ENCODE measurements at regions not wholly inside any gene's neighbourhood (a gene's known extent, or its start where the extent isn't known, plus 50 kb on each side); places are given as distances from the start of the nearest gene placed in this dataset.

DNA sequence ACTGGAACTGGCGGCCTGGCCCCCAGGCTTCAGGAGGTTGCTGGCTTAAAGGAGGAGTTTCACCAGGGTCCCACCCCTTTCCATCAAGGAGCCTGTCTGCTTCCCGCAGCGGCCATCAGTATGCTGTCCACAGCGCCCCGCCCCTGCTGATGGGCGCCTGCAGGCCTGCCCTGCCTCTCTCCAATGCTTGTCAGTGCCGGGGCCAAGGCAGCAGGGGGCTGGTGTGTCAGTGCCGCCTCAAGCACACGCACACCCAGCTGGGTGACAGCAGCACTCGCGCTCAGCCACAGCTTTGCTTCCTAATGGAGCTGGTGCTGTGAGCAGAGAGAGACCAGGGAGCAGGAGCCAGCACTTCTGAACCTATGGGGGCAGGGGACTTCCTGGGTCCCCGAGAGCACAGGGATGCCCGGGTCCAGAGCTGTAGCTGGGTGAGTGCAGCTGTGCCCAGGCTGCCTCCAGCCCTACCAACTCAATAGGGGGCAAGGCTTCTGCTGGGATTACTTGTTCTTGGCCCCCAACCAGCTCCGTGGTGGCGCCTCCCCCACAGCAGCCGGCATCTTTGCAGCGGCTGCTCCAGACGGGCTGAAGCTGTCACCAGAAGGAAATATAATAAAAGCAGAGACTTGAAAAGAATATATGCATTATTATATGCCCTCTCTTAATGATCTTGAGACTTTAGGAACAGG, 377.2 kb upstream of the LRATD1 start:
- H3K9me2 ChIP-seq (ENCODE audit: insufficient read depth) = 0 out of 2 replicates have a peak, but pooled peaks cover 7% of the 10 kb centered on the region
- Mint-ChIP-seq H3K27me3 (ENCODE audit: insufficient read depth, low read depth, poor library complexity) (no peaks in the 10 kb centered on the region), H3K27ac (no peak overlapping the region), H3K9me3 (peaks cover 4% of the 10 kb centered on the region; the same call in 1 of the 3 replicates), H3K36me3 (ENCODE audit: low read depth) (no peaks in the 10 kb centered on the region), H3K4me1 (peaks cover 5% of the 10 kb centered on the region), H3K4me3 (no peak overlapping the region)
- DNase-seq (ENCODE audit: low spot score) (peak; percentile 59), ATAC-seq (peak; percentile 84)
- no peak overlapping the region for H3K27ac ChIP-seq (ENCODE audit: low read depth)
- 0 out of 2 replicates have a peak overlapping the region, but pooled peaks have one; percentile 44 for H2AFZ ChIP-seq
- no peaks in the 10 kb centered on the region for H4K20me1 ChIP-seq (replicated peaks; ENCODE audit: insufficient read depth)
- no peaks in the 10 kb centered on the region for H3K36me3 ChIP-seq (ENCODE audit: insufficient read depth)
- no peak overlapping the region for H3K4me3 ChIP-seq
- no peak overlapping the region for H3K4me2 ChIP-seq
- no peaks in the 10 kb centered on the region for H3K4me1 ChIP-seq (ENCODE audit: insufficient read depth)
- TF ChIP-seq NANOG (IDR thresholded peaks at IDR 0.05; ENCODE audit: borderline replicate concordance) (no peak), JUNB (IDR thresholded peaks at IDR 0.05; ENCODE audit: unreplicated experiment) (no peak), POLR2AphosphoS5 (IDR thresholded peaks at IDR 0.05; ENCODE audit: low read depth) (no peak), EZH2 (IDR thresholded peaks at IDR 0.05; ENCODE audit: low read depth, unreplicated experiment) (no peak), EZH2phosphoT487 (IDR thresholded peaks at IDR 0.05; ENCODE audit: unreplicated experiment) (no peak), CTCF (conservative IDR thresholded peaks at IDR 0.05; ENCODE audit: low read depth in 2 of 2) (no peak), ZNF114 (CRISPR knock-in tag; IDR thresholded peaks at IDR 0.05) (no peak), STAT1 (IDR thresholded peaks at IDR 0.05; ENCODE audit: unreplicated experiment) (no peak), CREB1 (CRISPR knock-in tag; IDR thresholded peaks at IDR 0.05; ENCODE audit: low read depth) (no peak)
- TF ChIP-seq, protein P1, sequence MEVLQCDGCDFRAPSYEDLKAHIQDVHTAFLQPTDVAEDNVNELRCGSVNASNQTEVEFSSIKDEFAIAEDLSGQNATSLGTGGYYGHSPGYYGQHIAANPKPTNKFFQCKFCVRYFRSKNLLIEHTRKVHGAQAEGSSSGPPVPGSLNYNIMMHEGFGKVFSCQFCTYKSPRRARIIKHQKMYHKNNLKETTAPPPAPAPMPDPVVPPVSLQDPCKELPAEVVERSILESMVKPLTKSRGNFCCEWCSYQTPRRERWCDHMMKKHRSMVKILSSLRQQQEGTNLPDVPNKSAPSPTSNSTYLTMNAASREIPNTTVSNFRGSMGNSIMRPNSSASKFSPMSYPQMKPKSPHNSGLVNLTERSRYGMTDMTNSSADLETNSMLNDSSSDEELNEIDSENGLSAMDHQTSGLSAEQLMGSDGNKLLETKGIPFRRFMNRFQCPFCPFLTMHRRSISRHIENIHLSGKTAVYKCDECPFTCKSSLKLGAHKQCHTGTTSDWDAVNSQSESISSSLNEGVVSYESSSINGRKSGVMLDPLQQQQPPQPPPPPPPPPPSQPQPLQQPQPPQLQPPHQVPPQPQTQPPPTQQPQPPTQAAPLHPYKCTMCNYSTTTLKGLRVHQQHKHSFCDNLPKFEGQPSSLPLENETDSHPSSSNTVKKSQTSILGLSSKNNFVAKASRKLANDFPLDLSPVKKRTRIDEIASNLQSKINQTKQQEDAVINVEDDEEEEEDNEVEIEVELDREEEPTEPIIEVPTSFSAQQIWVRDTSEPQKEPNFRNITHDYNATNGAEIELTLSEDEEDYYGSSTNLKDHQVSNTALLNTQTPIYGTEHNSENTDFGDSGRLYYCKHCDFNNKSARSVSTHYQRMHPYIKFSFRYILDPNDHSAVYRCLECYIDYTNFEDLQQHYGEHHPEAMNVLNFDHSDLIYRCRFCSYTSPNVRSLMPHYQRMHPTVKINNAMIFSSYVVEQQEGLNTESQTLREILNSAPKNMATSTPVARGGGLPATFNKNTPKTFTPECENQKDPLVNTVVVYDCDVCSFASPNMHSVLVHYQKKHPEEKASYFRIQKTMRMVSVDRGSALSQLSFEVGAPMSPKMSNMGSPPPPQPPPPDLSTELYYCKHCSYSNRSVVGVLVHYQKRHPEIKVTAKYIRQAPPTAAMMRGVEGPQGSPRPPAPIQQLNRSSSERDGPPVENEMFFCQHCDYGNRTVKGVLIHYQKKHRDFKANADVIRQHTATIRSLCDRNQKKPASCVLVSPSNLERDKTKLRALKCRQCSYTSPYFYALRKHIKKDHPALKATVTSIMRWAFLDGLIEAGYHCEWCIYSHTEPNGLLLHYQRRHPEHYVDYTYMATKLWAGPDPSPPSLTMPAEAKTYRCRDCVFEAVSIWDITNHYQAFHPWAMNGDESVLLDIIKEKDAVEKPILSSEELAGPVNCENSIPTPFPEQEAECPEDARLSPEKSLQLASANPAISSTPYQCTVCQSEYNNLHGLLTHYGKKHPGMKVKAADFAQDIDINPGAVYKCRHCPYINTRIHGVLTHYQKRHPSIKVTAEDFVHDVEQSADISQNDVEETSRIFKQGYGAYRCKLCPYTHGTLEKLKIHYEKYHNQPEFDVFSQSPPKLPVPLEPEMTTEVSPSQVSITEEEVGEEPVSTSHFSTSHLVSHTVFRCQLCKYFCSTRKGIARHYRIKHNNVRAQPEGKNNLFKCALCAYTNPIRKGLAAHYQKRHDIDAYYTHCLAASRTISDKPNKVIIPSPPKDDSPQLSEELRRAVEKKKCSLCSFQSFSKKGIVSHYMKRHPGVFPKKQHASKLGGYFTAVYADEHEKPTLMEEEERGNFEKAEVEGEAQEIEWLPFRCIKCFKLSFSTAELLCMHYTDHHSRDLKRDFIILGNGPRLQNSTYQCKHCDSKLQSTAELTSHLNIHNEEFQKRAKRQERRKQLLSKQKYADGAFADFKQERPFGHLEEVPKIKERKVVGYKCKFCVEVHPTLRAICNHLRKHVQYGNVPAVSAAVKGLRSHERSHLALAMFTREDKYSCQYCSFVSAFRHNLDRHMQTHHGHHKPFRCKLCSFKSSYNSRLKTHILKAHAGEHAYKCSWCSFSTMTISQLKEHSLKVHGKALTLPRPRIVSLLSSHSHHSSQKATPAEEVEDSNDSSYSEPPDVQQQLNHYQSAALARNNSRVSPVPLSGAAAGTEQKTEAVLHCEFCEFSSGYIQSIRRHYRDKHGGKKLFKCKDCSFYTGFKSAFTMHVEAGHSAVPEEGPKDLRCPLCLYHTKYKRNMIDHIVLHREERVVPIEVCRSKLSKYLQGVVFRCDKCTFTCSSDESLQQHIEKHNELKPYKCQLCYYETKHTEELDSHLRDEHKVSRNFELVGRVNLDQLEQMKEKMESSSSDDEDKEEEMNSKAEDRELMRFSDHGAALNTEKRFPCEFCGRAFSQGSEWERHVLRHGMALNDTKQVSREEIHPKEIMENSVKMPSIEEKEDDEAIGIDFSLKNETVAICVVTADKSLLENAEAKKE (CRISPR knock-in tag; IDR thresholded peaks at IDR 0.05) = no peak
- TF ChIP-seq, protein P2, sequence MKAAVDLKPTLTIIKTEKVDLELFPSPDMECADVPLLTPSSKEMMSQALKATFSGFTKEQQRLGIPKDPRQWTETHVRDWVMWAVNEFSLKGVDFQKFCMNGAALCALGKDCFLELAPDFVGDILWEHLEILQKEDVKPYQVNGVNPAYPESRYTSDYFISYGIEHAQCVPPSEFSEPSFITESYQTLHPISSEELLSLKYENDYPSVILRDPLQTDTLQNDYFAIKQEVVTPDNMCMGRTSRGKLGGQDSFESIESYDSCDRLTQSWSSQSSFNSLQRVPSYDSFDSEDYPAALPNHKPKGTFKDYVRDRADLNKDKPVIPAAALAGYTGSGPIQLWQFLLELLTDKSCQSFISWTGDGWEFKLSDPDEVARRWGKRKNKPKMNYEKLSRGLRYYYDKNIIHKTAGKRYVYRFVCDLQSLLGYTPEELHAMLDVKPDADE (IDR thresholded peaks at IDR 0.05) = no peak
- no peaks in the 10 kb centered on the region for H3K79me2 ChIP-seq (replicated peaks; ENCODE audit: insufficient read depth)
- no peaks in the 10 kb centered on the region for H3F3A ChIP-seq (replicated peaks; ENCODE audit: low read depth)
- no peaks in the 10 kb centered on the region for H3K27me3 ChIP-seq (ENCODE audit: insufficient read depth)
